Brain microvascular endothelial cell (primary cell): ENCODE measurements at regions not wholly inside any gene's neighbourhood (a gene's known extent, or its start where the extent isn't known, plus 50 kb on each side); places are given as distances from the start of the nearest gene placed in this dataset.

Experiments used
- DNase-seq: peaks from one replicate; pipeline ENCODE4 v3.0.0-alpha.2; 2020
- H3K27ac ChIP-seq: fragments of 250-450 bp; sonication (Bioruptor Pico); 2 replicates; pipeline ENCODE4 v1.5.1; 2020; ENCODE audit warnings: mild to moderate bottlenecking, moderate library complexity
- H3K27me3 ChIP-seq: fragments of 250-450 bp; sonication (Bioruptor Pico); replicated peaks from 2 replicates; pipeline ENCODE4 v1.5.1; 2020; ENCODE audit warnings: mild to moderate bottlenecking
- H3K36me3 ChIP-seq: fragments of 250-450 bp; sonication (Bioruptor Pico); replicated peaks from 2 replicates; pipeline ENCODE4 v1.5.1; 2020; ENCODE audit warnings: mild to moderate bottlenecking
- H3K4me3 ChIP-seq: 2 replicates; pipeline ENCODE4 v1.5.1; 2011; ENCODE audit warnings: low read depth, mild to moderate bottlenecking, control low read depth, low read length, moderate library complexity
- CTCF ChIP-seq: IDR thresholded peaks from 2 replicates; pipeline ENCODE4 v1.5.1; 2011; ENCODE audit warnings: low read depth, mild to moderate bottlenecking, moderate library complexity, low read length, control low read depth, inconsistent platforms; ENCODE audit errors: missing control alignments
- in situ Hi-C: cut with HindIII; loops from 2 replicates; pipeline ENCODE4 v1.10.0; 2017; ENCODE audit warnings: low sequenced_read_pairs, low pct_ligation_motif_present

GRCh38 chr9:29390859-29391258 lies 1817.6 kb upstream of the C9orf72 start:
- Histone ChIP-seq H3K36me3 (no peaks in the 10 kb centered on the region), H3K4me3 (no peak overlapping the region), H3K27ac (no peak overlapping the region), H3K27me3 (no peaks in the 10 kb centered on the region)
- in situ Hi-C loops: no loop called here
- no peak for TF ChIP-seq CTCF
- no peak for DNase-seq

- Histone ChIP-seq H3K4me3 (no peak overlapping the region), H3K27ac (no peak overlapping the region), H3K36me3 (no peaks in the 10 kb centered on the region), H3K27me3 (no peaks in the 10 kb centered on the region)
- no peak for DNase-seq
- in situ Hi-C loops: no loop called here
- no peak for TF ChIP-seq CTCF
Measured at GRCh38 chr9:29393064-29393463, 1819.8 kb upstream of the C9orf72 start.

- H3K36me3 ChIP-seq: no peaks in the 10 kb centered on the region
- no peak overlapping the region for H3K4me3 ChIP-seq
- TF ChIP-seq CTCF: no peak
- no peak overlapping the region for H3K27ac ChIP-seq
- DNase-seq: no peak
- in situ Hi-C loops: no loop called here
- no peaks in the 10 kb centered on the region for H3K27me3 ChIP-seq
Measured at GRCh38 chr9:29394855-29395254, 1821.6 kb upstream of the C9orf72 start.

- Histone ChIP-seq H3K36me3 (no peaks in the 10 kb centered on the region), H3K27ac (no peak overlapping the region), H3K4me3 (no peak overlapping the region), H3K27me3 (no peaks in the 10 kb centered on the region)
- TF ChIP-seq CTCF: no peak
- in situ Hi-C loops: no loop called here
- DNase-seq: no peak
Measured at GRCh38 chr9:29397148-29397547, 1823.9 kb upstream of the C9orf72 start.

- TF ChIP-seq CTCF: no peak
- no peaks in the 10 kb centered on the region for H3K27me3 ChIP-seq
- H3K27ac ChIP-seq: no peak overlapping the region
- DNase-seq: no peak
- H3K36me3 ChIP-seq: no peaks in the 10 kb centered on the region
- in situ Hi-C loops: loop anchor here (25.0 kb wide), 1 partner anchor 104 kb away; no protein-coding TSS in a partner anchor
- H3K4me3 ChIP-seq: no peak overlapping the region
Measured at GRCh38 chr9:29416204-29416603, 1842.9 kb upstream of the C9orf72 start.

GRCh38 chr9:29422438-29422837 lies 1849.2 kb upstream of the C9orf72 start:
- Histone ChIP-seq H3K27me3 (no peaks in the 10 kb centered on the region), H3K27ac (no peak overlapping the region), H3K36me3 (no peaks in the 10 kb centered on the region), H3K4me3 (no peak overlapping the region)
- DNase-seq: no peak
- no peak for TF ChIP-seq CTCF
- in situ Hi-C loops: loop anchor here (25.0 kb wide), 1 partner anchor 110 kb away; no protein-coding TSS in a partner anchor
